Nephron (organoid): ENCODE measurements at regions not wholly inside any gene's neighbourhood (a gene's known extent, or its start where the extent isn't known, plus 50 kb on each side); places are given as distances from the start of the nearest gene placed in this dataset.

Experiments
- H3K27ac Mint-ChIP-seq, 3 experiments: 2 replicates each; pipeline ENCODE4 v1.8.0; 2020; ENCODE audit warnings: mixed read lengths in 3 of 3, mild to moderate bottlenecking in 2 of 3, moderate library complexity in 1 of 3
- H3K27me3 Mint-ChIP-seq: 2 replicates; pipeline ENCODE4 v1.8.0; 2021; ENCODE audit warnings: low read depth, mild to moderate bottlenecking, moderate library complexity, mixed read lengths
- H3K36me3 Mint-ChIP-seq: 2 replicates; pipeline ENCODE4 v1.8.0; 2020; ENCODE audit warnings: low read depth, mixed read lengths
- H3K4me1 Mint-ChIP-seq: 2 replicates; pipeline ENCODE4 v1.8.0; 2020; ENCODE audit warnings: mixed read lengths
- H3K4me3 Mint-ChIP-seq, 3 experiments: 2 replicates each; pipeline ENCODE4 v1.8.0; 2020; ENCODE audit warnings: mild to moderate bottlenecking in 3 of 3, mixed read lengths in 3 of 3, moderate library complexity in 2 of 3
- H3K9me3 Mint-ChIP-seq: 2 replicates; pipeline ENCODE4 v1.8.0; 2020; ENCODE audit warnings: mixed read lengths
- TF ChIP-seq, protein P1 (sequence below), 3 experiments: fragments of 200-600 bp; sonication (generic); IDR thresholded peaks; one replicate each; pipeline ENCODE4 v1.5.0; 2021; ENCODE audit warnings: antibody characterized with exemption in 3 of 3; ENCODE audit not compliant: unreplicated experiment in 3 of 3

DNA sequence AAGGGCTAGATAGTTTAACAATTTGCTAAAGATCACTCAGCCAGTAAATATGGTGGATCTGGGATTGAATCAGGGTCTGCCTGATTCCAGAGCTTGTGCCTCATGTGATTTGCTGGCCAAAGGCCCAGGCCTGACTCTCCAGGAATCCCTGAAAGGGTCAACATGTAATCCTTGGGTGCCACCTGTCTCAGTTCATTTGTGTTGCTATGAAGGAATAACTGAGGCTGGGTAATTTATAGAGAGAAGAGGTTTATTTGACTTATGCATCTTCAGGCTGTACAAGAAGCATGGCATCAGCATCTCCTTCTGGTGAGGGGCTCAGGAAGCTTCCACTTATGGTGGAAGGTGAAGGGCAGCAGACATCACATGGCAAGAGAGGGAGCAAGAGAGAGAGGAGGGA, 144.9 kb downstream of the FCRL5 start:
- Mint-ChIP-seq H3K4me3 (no peak overlapping the region), H3K9me3 (no peaks in the 10 kb centered on the region), H3K27me3 (peaks cover 17% of the 10 kb centered on the region), H3K4me1 (peaks cover 5% of the 10 kb centered on the region), H3K27ac (no peak overlapping the region), H3K36me3 (no peaks in the 10 kb centered on the region)
- TF ChIP-seq, protein P1, sequence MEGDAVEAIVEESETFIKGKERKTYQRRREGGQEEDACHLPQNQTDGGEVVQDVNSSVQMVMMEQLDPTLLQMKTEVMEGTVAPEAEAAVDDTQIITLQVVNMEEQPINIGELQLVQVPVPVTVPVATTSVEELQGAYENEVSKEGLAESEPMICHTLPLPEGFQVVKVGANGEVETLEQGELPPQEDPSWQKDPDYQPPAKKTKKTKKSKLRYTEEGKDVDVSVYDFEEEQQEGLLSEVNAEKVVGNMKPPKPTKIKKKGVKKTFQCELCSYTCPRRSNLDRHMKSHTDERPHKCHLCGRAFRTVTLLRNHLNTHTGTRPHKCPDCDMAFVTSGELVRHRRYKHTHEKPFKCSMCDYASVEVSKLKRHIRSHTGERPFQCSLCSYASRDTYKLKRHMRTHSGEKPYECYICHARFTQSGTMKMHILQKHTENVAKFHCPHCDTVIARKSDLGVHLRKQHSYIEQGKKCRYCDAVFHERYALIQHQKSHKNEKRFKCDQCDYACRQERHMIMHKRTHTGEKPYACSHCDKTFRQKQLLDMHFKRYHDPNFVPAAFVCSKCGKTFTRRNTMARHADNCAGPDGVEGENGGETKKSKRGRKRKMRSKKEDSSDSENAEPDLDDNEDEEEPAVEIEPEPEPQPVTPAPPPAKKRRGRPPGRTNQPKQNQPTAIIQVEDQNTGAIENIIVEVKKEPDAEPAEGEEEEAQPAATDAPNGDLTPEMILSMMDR (IDR thresholded peaks at IDR 0.05; ENCODE audit: unreplicated experiment in 3 of 3) = no peak

DNA sequence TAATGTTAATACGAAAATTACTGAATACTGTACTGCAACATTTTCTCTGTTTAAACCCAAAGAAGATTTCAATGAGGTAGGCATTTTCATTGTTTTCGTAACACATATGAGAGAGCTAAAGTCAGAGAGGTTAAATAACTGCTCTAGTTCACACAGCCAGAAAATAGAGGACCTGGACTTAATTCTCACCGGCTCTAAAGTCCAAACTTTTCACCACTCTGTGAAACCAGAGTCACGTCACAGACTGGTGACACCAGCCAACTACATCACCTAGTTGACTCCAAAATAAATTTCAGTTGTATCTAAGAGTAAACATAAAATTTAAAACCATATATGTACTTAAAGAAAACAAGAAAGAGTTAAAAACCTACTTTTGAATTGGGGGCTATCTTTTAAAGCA, 146.7 kb downstream of the FCRL5 start:
- Mint-ChIP-seq H3K9me3 (no peaks in the 10 kb centered on the region), H3K4me3 (no peak overlapping the region)

DNA sequence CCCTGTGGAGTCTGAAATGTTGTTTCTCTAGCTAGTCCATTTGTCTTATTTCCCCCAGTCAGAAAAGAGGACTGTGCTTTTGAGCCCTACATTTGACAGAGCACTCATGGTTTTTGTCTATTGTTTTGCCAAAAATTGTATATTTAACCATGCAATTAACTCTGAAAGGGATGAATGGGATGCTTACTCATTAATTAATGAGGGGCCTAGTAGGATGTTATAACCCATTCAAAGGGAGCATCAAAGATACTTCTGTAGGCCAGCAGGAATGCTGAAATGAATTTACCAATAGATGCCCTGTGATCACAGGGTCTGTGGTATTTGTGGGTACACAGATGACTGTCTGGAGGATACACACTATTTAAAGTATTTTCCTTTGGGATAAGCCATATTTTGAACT, 147.7 kb downstream of the FCRL5 start:
- H3K4me3 Mint-ChIP-seq = no peak overlapping the region
- no peaks in the 10 kb centered on the region for H3K4me1 Mint-ChIP-seq
- peaks cover 27% of the 10 kb centered on the region for H3K27me3 Mint-ChIP-seq
- no peaks in the 10 kb centered on the region for H3K36me3 Mint-ChIP-seq
- H3K27ac Mint-ChIP-seq = no peak overlapping the region
- H3K9me3 Mint-ChIP-seq = no peaks in the 10 kb centered on the region
- TF ChIP-seq, protein P1 (IDR thresholded peaks at IDR 0.05; ENCODE audit: unreplicated experiment in 3 of 3) = no peak

More for the DNA sequence above, 146.7 kb downstream of the FCRL5 start:
- H3K36me3 Mint-ChIP-seq = no peaks in the 10 kb centered on the region
- H3K27me3 Mint-ChIP-seq = peaks cover 24% of the 10 kb centered on the region
- H3K27ac Mint-ChIP-seq = no peak overlapping the region
- TF ChIP-seq, protein P1 (IDR thresholded peaks at IDR 0.05; ENCODE audit: unreplicated experiment in 3 of 3) = no peak
- H3K4me1 Mint-ChIP-seq = peaks cover 2% of the 10 kb centered on the region

DNA sequence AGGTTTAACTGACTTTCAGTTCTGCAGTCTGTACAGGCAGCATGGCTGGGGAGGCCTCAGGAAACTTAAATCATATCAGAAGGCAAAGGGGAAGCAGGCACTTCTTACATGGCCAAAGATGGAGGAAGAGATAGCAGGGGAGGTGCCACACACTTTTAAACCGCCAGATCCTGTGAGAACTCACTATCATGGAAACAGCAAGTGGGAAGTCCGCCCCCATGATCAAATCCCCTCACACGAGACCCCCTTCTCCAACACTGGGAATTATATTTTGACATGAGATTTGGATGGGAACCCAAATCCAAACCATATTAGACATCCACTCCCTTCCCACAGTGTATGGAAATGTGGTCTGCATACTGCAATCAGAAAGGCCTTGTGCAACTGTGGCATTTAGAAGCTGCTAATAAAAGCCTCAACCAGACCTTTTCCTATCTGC, 148.2 kb downstream of the FCRL5 start:
- H3K4me3 Mint-ChIP-seq = no peak overlapping the region
- H3K27me3 Mint-ChIP-seq = peaks cover 27% of the 10 kb centered on the region
- H3K4me1 Mint-ChIP-seq = no peaks in the 10 kb centered on the region
- no peaks in the 10 kb centered on the region for H3K9me3 Mint-ChIP-seq
- no peaks in the 10 kb centered on the region for H3K36me3 Mint-ChIP-seq
- TF ChIP-seq, protein P1 (IDR thresholded peaks at IDR 0.05; ENCODE audit: unreplicated experiment in 3 of 3) = no peak
- no peak overlapping the region for H3K27ac Mint-ChIP-seq

DNA sequence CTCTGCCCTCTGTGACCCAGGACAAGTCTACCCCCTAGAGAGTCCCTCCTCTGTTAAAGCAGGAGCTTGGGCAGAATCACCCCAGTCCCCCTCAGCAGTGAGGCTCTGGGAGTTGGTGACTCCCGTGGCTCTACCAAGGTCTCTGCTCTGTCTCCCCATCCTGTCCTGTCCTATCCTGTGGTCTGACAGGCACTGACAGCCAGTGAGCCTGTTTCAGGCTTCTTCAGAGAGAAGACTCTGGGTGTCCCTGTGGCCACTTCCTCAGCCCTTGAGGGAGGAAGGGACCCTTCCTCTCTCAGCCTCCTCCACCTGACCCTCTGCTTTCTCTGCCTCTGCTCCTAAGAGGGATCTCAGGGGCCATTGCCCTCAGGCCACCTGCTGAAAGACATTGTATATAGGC, 148.7 kb downstream of the FCRL5 start:
- peaks cover 4% of the 10 kb centered on the region for H3K4me1 Mint-ChIP-seq

DNA sequence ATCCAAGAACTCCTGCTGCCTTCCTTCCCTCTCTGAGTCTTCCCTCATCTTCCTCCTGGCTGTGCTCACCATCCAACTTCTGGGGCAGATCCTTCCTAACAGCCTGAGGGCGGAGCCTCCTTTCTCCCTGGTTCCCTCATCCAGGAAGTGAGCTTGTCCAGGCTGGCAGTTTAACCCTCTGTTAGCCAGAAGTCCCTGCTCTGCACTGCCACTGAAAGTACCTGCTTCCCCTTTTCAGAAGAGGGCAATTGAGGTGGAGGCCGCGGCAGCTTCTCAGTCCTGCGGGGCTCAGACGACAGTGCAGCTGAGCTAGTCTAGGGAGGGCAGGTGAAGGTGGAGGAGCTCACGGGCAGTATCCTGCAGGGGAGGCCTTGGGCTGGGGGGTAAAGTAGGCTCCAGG, 149.1 kb downstream of the FCRL5 start:
- TF ChIP-seq, protein P1 (IDR thresholded peaks at IDR 0.05; ENCODE audit: unreplicated experiment in 3 of 3) = no peak
- Mint-ChIP-seq H3K9me3 (no peaks in the 10 kb centered on the region), H3K27ac (no peak overlapping the region), H3K27me3 (peaks cover 32% of the 10 kb centered on the region), H3K4me3 (no peak overlapping the region), H3K36me3 (no peaks in the 10 kb centered on the region), H3K4me1 (peaks cover 4% of the 10 kb centered on the region)

More for the DNA sequence above, 148.7 kb downstream of the FCRL5 start:
- H3K4me3 Mint-ChIP-seq = no peak overlapping the region
- H3K27me3 Mint-ChIP-seq = peaks cover 30% of the 10 kb centered on the region
- no peaks in the 10 kb centered on the region for H3K36me3 Mint-ChIP-seq
- no peak overlapping the region for H3K27ac Mint-ChIP-seq
- no peaks in the 10 kb centered on the region for H3K9me3 Mint-ChIP-seq
- TF ChIP-seq, protein P1 (IDR thresholded peaks at IDR 0.05; ENCODE audit: unreplicated experiment in 3 of 3) = no peak
